Astrocyte (in vitro differentiated cells and primary cell): ENCODE measurements at regions not wholly inside any gene's neighbourhood (a gene's known extent, or its start where the extent isn't known, plus 50 kb on each side); places are given as distances from the start of the nearest gene placed in this dataset.

Experiments used
- CTCF ChIP-seq: IDR thresholded peaks from 2 replicates; pipeline ENCODE4 v1.5.1; 2011; ENCODE audit warnings: low read depth, mild to moderate bottlenecking, inconsistent platforms, low read length, moderate library complexity; ENCODE audit not compliant: insufficient read depth
- EZH2 ChIP-seq: IDR thresholded peaks from 2 replicates; pipeline ENCODE4 v1.6.1; 2012; ENCODE audit warnings: mild to moderate bottlenecking, low read length, inconsistent platforms; ENCODE audit not compliant: insufficient read depth

- TF ChIP-seq CTCF (no peak), EZH2 (no peak)
These were observed 257.3 kb upstream of the C16orf82 start for GRCh38 chr16:26809461-26809860.
